ENCODE measurements at regions not wholly inside any gene's neighbourhood (a gene's known extent, or its start where the extent isn't known, plus 50 kb on each side); places are given as distances from the start of the nearest gene placed in this dataset.

GRCh38 chr6:56819604-56820003 is 135.3 kb upstream of the BEND6 start:
- no peak for DNase-seq (ENCODE audit: unreplicated experiment)
- TF ChIP-seq CTCF (IDR thresholded peaks at IDR 0.05; ENCODE audit: unreplicated experiment) = no peak
- Mint-ChIP-seq H3K36me3 (ENCODE audit: insufficient read depth, unreplicated experiment) (no peaks in the 10 kb centered on the region), H3K4me3 (ENCODE audit: unreplicated experiment) (no peak overlapping the region), H3K9me3 (ENCODE audit: unreplicated experiment) (no peaks in the 10 kb centered on the region), H3K4me1 (ENCODE audit: insufficient read depth, unreplicated experiment) (peaks cover 6% of the 10 kb centered on the region), H3K27ac (ENCODE audit: low read depth, unreplicated experiment) (no peak overlapping the region), H3K27me3 (ENCODE audit: insufficient read depth, unreplicated experiment) (no peaks in the 10 kb centered on the region)
- POLR2A ChIA-PET = interaction anchor here (0.6 to 1.5 kb wide), 9 partner anchors 9 to 107 kb away, joined by 3 to 6 read pairs (median 3); no protein-coding TSS in a partner anchor
- CTCF ChIA-PET = interaction anchor here (0.5 to 0.7 kb wide), 3 partner anchors 8 to 52 kb away, joined by 3 read pairs; no protein-coding TSS in a partner anchor
- BruUV-seq (replicated peaks) = no TSS peak
- intact Hi-C loops (cut with micrococcal nuclease) = no loop called here

- Mint-ChIP-seq H3K4me1 (ENCODE audit: insufficient read depth, unreplicated experiment) (peaks cover 6% of the 10 kb centered on the region), H3K9me3 (ENCODE audit: unreplicated experiment) (no peaks in the 10 kb centered on the region), H3K4me3 (ENCODE audit: unreplicated experiment) (no peak overlapping the region), H3K36me3 (ENCODE audit: insufficient read depth, unreplicated experiment) (no peaks in the 10 kb centered on the region), H3K27ac (ENCODE audit: low read depth, unreplicated experiment) (no peak overlapping the region), H3K27me3 (ENCODE audit: insufficient read depth, unreplicated experiment) (no peaks in the 10 kb centered on the region)
- ChIA-PET POLR2A (interaction anchor here (0.6 to 0.9 kb wide), 3 partner anchors 24 to 762 kb away, joined by 3 to 4 read pairs (median 3); no protein-coding TSS in a partner anchor), CTCF (interaction anchor here (0.7 kb wide), 1 partner anchor 285 kb away, joined by 3 read pairs; no protein-coding TSS in a partner anchor)
- TF ChIP-seq CTCF (IDR thresholded peaks at IDR 0.05; ENCODE audit: unreplicated experiment) = no peak
- no peak for DNase-seq (ENCODE audit: unreplicated experiment)
- BruUV-seq (replicated peaks) = no TSS peak
- intact Hi-C loops (cut with micrococcal nuclease) = no loop called here
Measured at GRCh38 chr6:56816370-56816769, 138.5 kb upstream of the BEND6 start.

GRCh38 chr6:56815436-56815835 is 139.5 kb upstream of the BEND6 start:
- peaks cover under 1% of the 10 kb centered on the region for H3K4me1 Mint-ChIP-seq (ENCODE audit: insufficient read depth, unreplicated experiment)

GRCh38 chr6:56814802-56815201 is 140.1 kb upstream of the BEND6 start:
- BruUV-seq (replicated peaks) = no TSS peak
- no peak for TF ChIP-seq CTCF (IDR thresholded peaks at IDR 0.05; ENCODE audit: unreplicated experiment)
- H3K27me3 Mint-ChIP-seq (ENCODE audit: insufficient read depth, unreplicated experiment) = no peaks in the 10 kb centered on the region
- intact Hi-C loops (cut with micrococcal nuclease) = no loop called here
- no peaks in the 10 kb centered on the region for H3K9me3 Mint-ChIP-seq (ENCODE audit: unreplicated experiment)
- no peaks in the 10 kb centered on the region for H3K36me3 Mint-ChIP-seq (ENCODE audit: insufficient read depth, unreplicated experiment)
- no peaks in the 10 kb centered on the region for H3K4me1 Mint-ChIP-seq (ENCODE audit: insufficient read depth, unreplicated experiment)
- DNase-seq (ENCODE audit: unreplicated experiment) = no peak
- ChIA-PET POLR2A (interaction anchor here (0.9 to 1.8 kb wide), 3 partner anchors 8 to 46 kb away, joined by 3 to 5 read pairs (median 3); no protein-coding TSS in a partner anchor), CTCF (interaction anchor here (1.1 kb wide), 1 partner anchor 102 kb away, joined by 6 read pairs; no protein-coding TSS in a partner anchor)
- no peak overlapping the region for H3K27ac Mint-ChIP-seq (ENCODE audit: low read depth, unreplicated experiment)
- no peak overlapping the region for H3K4me3 Mint-ChIP-seq (ENCODE audit: unreplicated experiment)

More at GRCh38 chr6:56815436-56815835, 139.5 kb upstream of the BEND6 start:
- Mint-ChIP-seq H3K9me3 (ENCODE audit: unreplicated experiment) (no peaks in the 10 kb centered on the region), H3K36me3 (ENCODE audit: insufficient read depth, unreplicated experiment) (no peaks in the 10 kb centered on the region), H3K27ac (ENCODE audit: low read depth, unreplicated experiment) (no peak overlapping the region), H3K4me3 (ENCODE audit: unreplicated experiment) (no peak overlapping the region), H3K27me3 (ENCODE audit: insufficient read depth, unreplicated experiment) (no peaks in the 10 kb centered on the region)
- CTCF ChIA-PET = interaction anchor here (1.1 kb wide), 1 partner anchor 102 kb away, joined by 6 read pairs; no protein-coding TSS in a partner anchor
- POLR2A ChIA-PET = interaction anchor here (0.6 to 1.8 kb wide), 4 partner anchors 9 to 46 kb away, joined by 3 to 5 read pairs (median 3); no protein-coding TSS in a partner anchor
- DNase-seq (ENCODE audit: unreplicated experiment) = no peak
- intact Hi-C loops (cut with micrococcal nuclease) = no loop called here
- BruUV-seq (replicated peaks) = no TSS peak
- TF ChIP-seq CTCF (IDR thresholded peaks at IDR 0.05; ENCODE audit: unreplicated experiment) = no peak

All from MCF 10A (cell line).